ENCODE measurements at regions not wholly inside any gene's neighbourhood (a gene's known extent, or its start where the extent isn't known, plus 50 kb on each side); places are given as distances from the start of the nearest gene placed in this dataset.

GRCh38 chr1:228885845-228886244 lies 150.6 kb downstream of the RHOU start:
- intact Hi-C loops (cut with DNase I; ENCODE audit: low total_unique reads) = no loop called here
- Histone ChIP-seq H3K4me1 (no peaks in the 10 kb centered on the region), H3K27me3 (no peaks in the 10 kb centered on the region), H3K4me3 (no peak overlapping the region), H3K36me3 (no peaks in the 10 kb centered on the region), H3K9me3 (no peaks in the 10 kb centered on the region), H3K27ac (no peak overlapping the region)
- DNase-seq = no peak
- 93 to 94% methylated on average over 7 of the region's 7 CpGs for WGBS, 2 donors (ENCODE audit: low coverage in 1 of 2)
- TF ChIP-seq EP300 (IDR thresholded peaks at IDR 0.05; ENCODE audit: low read depth) = no peak
- TF ChIP-seq POLR2A (IDR thresholded peaks at IDR 0.05) = no peak
- TF ChIP-seq CTCF (IDR thresholded peaks at IDR 0.05) = no peak
- no peak for TF ChIP-seq POLR2AphosphoS5 (IDR thresholded peaks at IDR 0.05)
- in situ Hi-C loops (cut with MboI; ENCODE audit: low pct_ligation_motif_present in 1 of 4, low pct_unique_long_range_greater_than_20kb in 1 of 4, low sequenced_read_pairs in 3 of 4) = no loop called here

- DNase-seq = no peak
- WGBS, 2 donors (ENCODE audit: low coverage in 1 of 2) = 80 to 87% methylated on average over 5 of the region's 5 CpGs
- Histone ChIP-seq H3K27me3 (no peaks in the 10 kb centered on the region), H3K4me1 (no peaks in the 10 kb centered on the region), H3K4me3 (no peak overlapping the region), H3K27ac (no peak overlapping the region), H3K9me3 (no peaks in the 10 kb centered on the region), H3K36me3 (no peaks in the 10 kb centered on the region)
- in situ Hi-C loops (cut with MboI; ENCODE audit: low pct_ligation_motif_present in 1 of 4, low pct_unique_long_range_greater_than_20kb in 1 of 4, low sequenced_read_pairs in 3 of 4) (no loop called here), intact Hi-C loops (cut with DNase I; ENCODE audit: low total_unique reads) (no loop called here)
- TF ChIP-seq POLR2AphosphoS5 (IDR thresholded peaks at IDR 0.05) (no peak), EP300 (IDR thresholded peaks at IDR 0.05; ENCODE audit: low read depth) (no peak), CTCF (IDR thresholded peaks at IDR 0.05) (no peak), POLR2A (IDR thresholded peaks at IDR 0.05) (no peak)
These were observed 151.8 kb downstream of the RHOU start for GRCh38 chr1:228887101-228887500.

- in situ Hi-C loops (cut with MboI; ENCODE audit: low pct_ligation_motif_present in 1 of 4, low pct_unique_long_range_greater_than_20kb in 1 of 4, low sequenced_read_pairs in 3 of 4) = no loop called here
- Histone ChIP-seq H3K9me3 (no peaks in the 10 kb centered on the region), H3K4me3 (no peak overlapping the region), H3K27ac (no peak overlapping the region), H3K36me3 (no peaks in the 10 kb centered on the region), H3K27me3 (no peaks in the 10 kb centered on the region), H3K4me1 (no peaks in the 10 kb centered on the region)
- TF ChIP-seq POLR2A (IDR thresholded peaks at IDR 0.05) = no peak
- no peak for TF ChIP-seq CTCF (IDR thresholded peaks at IDR 0.05)
- TF ChIP-seq POLR2AphosphoS5 (IDR thresholded peaks at IDR 0.05) = no peak
- no peak for TF ChIP-seq EP300 (IDR thresholded peaks at IDR 0.05; ENCODE audit: low read depth)
- intact Hi-C loops (cut with DNase I; ENCODE audit: low total_unique reads) = no loop called here
- 50 to 62% methylated on average over 1 of the region's 1 CpG for WGBS, 2 donors (ENCODE audit: low coverage in 1 of 2)
- DNase-seq = no peak
These were observed 152.7 kb downstream of the RHOU start for GRCh38 chr1:228887960-228888359.

- in situ Hi-C loops (cut with MboI; ENCODE audit: low pct_ligation_motif_present in 1 of 4, low pct_unique_long_range_greater_than_20kb in 1 of 4, low sequenced_read_pairs in 3 of 4) (no loop called here), intact Hi-C loops (cut with DNase I; ENCODE audit: low total_unique reads) (no loop called here)
- H3K9me3 ChIP-seq = no peaks in the 10 kb centered on the region
- H3K4me3 ChIP-seq = no peak overlapping the region
- no peaks in the 10 kb centered on the region for H3K36me3 ChIP-seq
- no peaks in the 10 kb centered on the region for H3K4me1 ChIP-seq
- WGBS, 2 donors (ENCODE audit: low coverage in 1 of 2) = 58 to 60% methylated on average over 2 of the region's 2 CpGs
- DNase-seq = no peak
- H3K27me3 ChIP-seq = no peaks in the 10 kb centered on the region
- H3K27ac ChIP-seq = no peak overlapping the region
- TF ChIP-seq EP300 (IDR thresholded peaks at IDR 0.05; ENCODE audit: low read depth) (no peak), POLR2AphosphoS5 (IDR thresholded peaks at IDR 0.05) (no peak), POLR2A (IDR thresholded peaks at IDR 0.05) (no peak), CTCF (IDR thresholded peaks at IDR 0.05) (no peak)
These were observed 154.0 kb downstream of the RHOU start for GRCh38 chr1:228889289-228889688.
